B cell (primary cell): ENCODE measurements at regions not wholly inside any gene's neighbourhood (a gene's known extent, or its start where the extent isn't known, plus 50 kb on each side); places are given as distances from the start of the nearest gene placed in this dataset.

Experiments used
- ATAC-seq: fragments of 200-7000 bp; cut with Tn5 transposase; one replicate; pipeline ENCODE4 v1.10.0; 2021; ENCODE audit warnings: low read depth, mild to moderate bottlenecking, moderate number of reproducible peaks, moderate library complexity
- CTCF ChIA-PET: fragments of 350-600 bp; sonication (Branson Sonifier 250); formaldehyde crosslinking; loops from one replicate; lab custom pipeline; 2021; ENCODE audit warnings: antibody characterized with exemption, inconsistent platforms; lab: Charles Lee
- POLR2A ChIA-PET: fragments of 350-600 bp; sonication (Branson Sonifier 250); formaldehyde crosslinking; loops from one replicate; lab custom pipeline; 2021; ENCODE audit warnings: antibody characterized with exemption; lab: Charles Lee
- DNase-seq: peaks from one replicate; pipeline ENCODE4 v3.0.0; 2013
- H2AFZ ChIP-seq: 2 replicates; pipeline ENCODE4 v1.6.1; 2012; ENCODE audit warnings: mild to moderate bottlenecking, low read depth, low read length; ENCODE audit not compliant: insufficient read depth, poor library complexity, severe bottlenecking
- H3K27ac ChIP-seq, 2 donors: 1 replicate in 1 of 2; 2 replicates in 1 of 2; pipeline ENCODE4 v1.5.1; 2012 to 2013; ENCODE audit warnings: low read length in 2 of 2, mild to moderate bottlenecking in 2 of 2, moderate library complexity in 1 of 2
- H3K27me3 ChIP-seq, 4 experiments: fragments of 200-600 bp in 1 of 4; sonication (generic) in 1 of 4; replicated peaks in 1 of 4; 1 replicate in 2 of 4; 2 replicates in 2 of 4; pipeline versions ENCODE4 v1.6.1 to v1.7.0; 2013 to 2016; ENCODE audit warnings: low read length in 3 of 4, mild to moderate bottlenecking in 2 of 4, mixed read lengths in 1 of 4, moderate library complexity in 1 of 4; ENCODE audit not compliant: insufficient read depth in 4 of 4, control insufficient read depth in 3 of 4; ENCODE audit errors: control extremely low read depth in 1 of 4
- H3K36me3 ChIP-seq, 2 experiments: replicated peaks in 1 of 2; 1 replicate in 1 of 2; 2 replicates in 1 of 2; pipeline versions ENCODE4 v1.6.1 to v1.7.1; 2013; ENCODE audit warnings: low read length in 1 of 2; ENCODE audit not compliant: insufficient read depth in 2 of 2, control insufficient read depth in 1 of 2; ENCODE audit errors: control extremely low read depth in 1 of 2, extremely low read depth in 1 of 2
- H3K4me1 ChIP-seq, 2 donors: fragments of 200-600 bp in 1 of 2; sonication (generic) in 1 of 2; 1 replicate in 1 of 2; 2 replicates in 1 of 2; pipeline versions ENCODE4 v1.5.1 to v1.6.1; 2013 to 2017; ENCODE audit warnings: low read length in 2 of 2; ENCODE audit not compliant: control insufficient read depth in 2 of 2, insufficient read depth in 2 of 2
- H3K4me2 ChIP-seq: replicated peaks from 2 replicates; pipeline ENCODE3; 2012; ENCODE audit warnings: mild to moderate bottlenecking, low read depth, low read length; ENCODE audit not compliant: poor library complexity, severe bottlenecking
- H3K4me3 ChIP-seq, 5 experiments: fragments of 200-600 bp in 1 of 5; sonication (generic) in 1 of 5; 1 replicate in 3 of 5; 2 replicates in 2 of 5; pipeline versions ENCODE4 v1.5.1 to v1.7.0; 2011 to 2016; ENCODE audit warnings: low read length in 4 of 5, mild to moderate bottlenecking in 4 of 5, low read depth in 2 of 5, control low read depth in 1 of 5, moderate library complexity in 1 of 5; ENCODE audit not compliant: insufficient read depth in 1 of 5; ENCODE audit errors: control extremely low read depth in 1 of 5, extremely low read depth in 1 of 5
- H3K79me2 ChIP-seq: fragments of 200-600 bp; sonication (generic); one replicate; pipeline ENCODE4 v1.6.0; 2016; ENCODE audit warnings: low read length; ENCODE audit not compliant: control insufficient read depth, insufficient read depth
- H3K9ac ChIP-seq: fragments of 200-600 bp; sonication (generic); 2 replicates; pipeline ENCODE4 v1.6.1; 2017; ENCODE audit warnings: mild to moderate bottlenecking, low read length, moderate library complexity
- H3K9me3 ChIP-seq, 3 donors: one replicate each; pipeline versions ENCODE4 v1.6.1 to v1.7.1; 2013; ENCODE audit warnings: low read length in 2 of 3; ENCODE audit not compliant: control insufficient read depth in 2 of 3, insufficient read depth in 1 of 3; ENCODE audit errors: control extremely low read depth in 1 of 3
- H4K20me1 ChIP-seq: 2 replicates; pipeline ENCODE4 v1.6.0; 2012; ENCODE audit warnings: mild to moderate bottlenecking, low read length; ENCODE audit not compliant: insufficient read depth, control insufficient read depth, poor library complexity, severe bottlenecking
- H3K27ac Mint-ChIP-seq: one replicate; pipeline ENCODE4 v1.8.0; 2021; ENCODE audit warnings: mixed read lengths
- H3K27me3 Mint-ChIP-seq: one replicate; pipeline ENCODE4 v1.8.0; 2021; ENCODE audit warnings: mixed read lengths
- H3K4me1 Mint-ChIP-seq: one replicate; pipeline ENCODE4 v1.8.0; 2021; ENCODE audit warnings: mixed read lengths
- H3K4me3 Mint-ChIP-seq: one replicate; pipeline ENCODE4 v1.8.0; 2021; ENCODE audit warnings: mixed read lengths
- H3K9me3 Mint-ChIP-seq: one replicate; pipeline ENCODE4 v1.8.0; 2022; ENCODE audit warnings: mixed read lengths; ENCODE audit not compliant: insufficient read depth
- EZH2 ChIP-seq: IDR thresholded peaks from 2 replicates; pipeline ENCODE4 v1.6.1; 2012; ENCODE audit warnings: borderline replicate concordance, low read depth, mild to moderate bottlenecking, moderate library complexity, low read length; ENCODE audit not compliant: insufficient read depth, poor library complexity, severe bottlenecking
- WGBS: methylation state at CpG from one replicate; pipeline ENCODE4 v1.1.5; 2013; ENCODE audit warnings: missing lambda C conversion rate; ENCODE audit not compliant: insufficient coverage; 5-methylcytosine and 5-hydroxymethylcytosine counted together
- intact Hi-C: fragments of 100-400 bp; cut with micrococcal nuclease; formaldehyde crosslinking; loops from one replicate; pipeline ENCODE4 v1.10.0; 2022
- TF ChIP-seq, protein P1 (sequence below): fragments of 200-600 bp; IDR thresholded peaks from one replicate; pipeline ENCODE4 v1.8.0; 2022; ENCODE audit warnings: antibody characterized with exemption, mild to moderate bottlenecking

DNA sequence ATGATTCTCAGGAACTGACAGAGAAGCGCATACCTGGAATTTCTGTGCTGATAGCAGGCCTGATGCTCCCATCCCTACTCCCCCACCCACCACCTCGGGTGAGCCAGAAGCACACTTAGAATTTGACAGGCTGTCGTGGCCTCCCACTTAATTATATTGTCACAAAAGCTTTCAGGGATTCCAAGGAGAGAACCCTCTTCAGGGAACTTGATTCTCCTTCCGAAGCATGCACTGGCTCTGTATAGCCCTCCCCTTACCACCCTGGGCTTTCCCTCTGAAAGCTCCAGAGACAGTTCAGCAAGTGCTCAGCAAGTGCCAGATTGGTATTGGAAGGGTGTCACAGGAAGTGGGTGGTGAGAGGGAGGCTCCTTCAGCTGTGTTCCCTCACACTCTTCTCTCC, 252.5 kb upstream of the SIX2 start:
- WGBS, result 88% methylated on average over 3 of the region's 4 CpGs
- CTCF ChIA-PET, result no interaction called here
- no peak overlapping the region for H3K9ac ChIP-seq

DNA sequence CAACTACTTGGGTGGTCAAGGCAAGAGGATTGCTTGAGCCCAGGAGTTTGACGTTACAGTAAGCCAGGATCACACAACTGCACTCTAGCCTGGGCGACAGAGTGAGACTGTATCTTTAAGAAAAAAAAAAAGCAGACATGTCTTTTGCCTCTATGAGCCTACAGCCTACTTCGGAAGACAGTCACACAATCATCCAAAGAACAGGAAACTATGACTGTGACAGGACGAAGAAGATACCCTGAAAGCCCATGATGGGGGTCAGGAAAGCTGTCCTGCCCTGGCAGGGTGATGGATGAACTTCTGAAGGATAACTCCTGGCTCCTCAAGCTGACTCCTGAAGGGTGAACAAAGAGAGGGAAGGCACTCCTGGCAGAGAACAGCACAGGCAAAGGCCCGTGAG, 251.7 kb upstream of the SIX2 start:
- DNase-seq, result no peak
- no peak overlapping the region for H3K4me3 ChIP-seq
- Mint-ChIP-seq H3K27me3 (peaks cover 24% of the 10 kb centered on the region), H3K4me1 (peaks cover 5% of the 10 kb centered on the region), H3K4me3 (no peak overlapping the region), H3K27ac (no peak overlapping the region), H3K9me3 (no peaks in the 10 kb centered on the region)
- H3K36me3 ChIP-seq, result no peaks in the 10 kb centered on the region
- no peak overlapping the region for H3K4me2 ChIP-seq
- WGBS, result 91% methylated on average over 1 of the region's 5 CpGs
- POLR2A ChIA-PET, result no interaction called here
- H3K27ac ChIP-seq, result no peak overlapping the region
- no peak overlapping the region for H2AFZ ChIP-seq
- H3K4me1 ChIP-seq, result peaks cover 0 to 6% of the 10 kb centered on the region in 2 donors
- TF ChIP-seq EZH2, result no peak
- TF ChIP-seq, protein P1, sequence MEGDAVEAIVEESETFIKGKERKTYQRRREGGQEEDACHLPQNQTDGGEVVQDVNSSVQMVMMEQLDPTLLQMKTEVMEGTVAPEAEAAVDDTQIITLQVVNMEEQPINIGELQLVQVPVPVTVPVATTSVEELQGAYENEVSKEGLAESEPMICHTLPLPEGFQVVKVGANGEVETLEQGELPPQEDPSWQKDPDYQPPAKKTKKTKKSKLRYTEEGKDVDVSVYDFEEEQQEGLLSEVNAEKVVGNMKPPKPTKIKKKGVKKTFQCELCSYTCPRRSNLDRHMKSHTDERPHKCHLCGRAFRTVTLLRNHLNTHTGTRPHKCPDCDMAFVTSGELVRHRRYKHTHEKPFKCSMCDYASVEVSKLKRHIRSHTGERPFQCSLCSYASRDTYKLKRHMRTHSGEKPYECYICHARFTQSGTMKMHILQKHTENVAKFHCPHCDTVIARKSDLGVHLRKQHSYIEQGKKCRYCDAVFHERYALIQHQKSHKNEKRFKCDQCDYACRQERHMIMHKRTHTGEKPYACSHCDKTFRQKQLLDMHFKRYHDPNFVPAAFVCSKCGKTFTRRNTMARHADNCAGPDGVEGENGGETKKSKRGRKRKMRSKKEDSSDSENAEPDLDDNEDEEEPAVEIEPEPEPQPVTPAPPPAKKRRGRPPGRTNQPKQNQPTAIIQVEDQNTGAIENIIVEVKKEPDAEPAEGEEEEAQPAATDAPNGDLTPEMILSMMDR, result no peak
- no peak for ATAC-seq
- H4K20me1 ChIP-seq, result no peaks in the 10 kb centered on the region
- intact Hi-C loops, result no loop called here
- no peaks in the 10 kb centered on the region for H3K9me3 ChIP-seq
- no peak overlapping the region for H3K9ac ChIP-seq
- H3K27me3 ChIP-seq, result peaks cover 0 to 4% (median 0%) of the 10 kb centered on the region in 4 experiments
- CTCF ChIA-PET, result no interaction called here
- no peaks in the 10 kb centered on the region for H3K79me2 ChIP-seq

More for the DNA sequence above, 252.5 kb upstream of the SIX2 start:
- Mint-ChIP-seq H3K27me3 (peaks cover 24% of the 10 kb centered on the region), H3K9me3 (no peaks in the 10 kb centered on the region), H3K4me3 (no peak overlapping the region), H3K4me1 (peaks cover 5% of the 10 kb centered on the region), H3K27ac (no peak overlapping the region)
- H3K27me3 ChIP-seq, result peaks cover 0 to 4% (median 0%) of the 10 kb centered on the region in 4 experiments
- H3K36me3 ChIP-seq, result no peaks in the 10 kb centered on the region
- no peak overlapping the region for H3K27ac ChIP-seq
- DNase-seq (no peak), ATAC-seq (no peak)
- H3K4me3 ChIP-seq, result no peak overlapping the region
- H2AFZ ChIP-seq, result no peak overlapping the region
- no peaks in the 10 kb centered on the region for H4K20me1 ChIP-seq
- H3K79me2 ChIP-seq, result no peaks in the 10 kb centered on the region
- intact Hi-C loops, result no loop called here
- TF ChIP-seq, protein P1, result no peak
- TF ChIP-seq EZH2, result no peak
- POLR2A ChIA-PET, result no interaction called here
- H3K4me1 ChIP-seq, result peaks cover 0 to 6% of the 10 kb centered on the region in 2 donors
- no peaks in the 10 kb centered on the region for H3K9me3 ChIP-seq
- no peak overlapping the region for H3K4me2 ChIP-seq
